SH-SY5Y (cell line): ENCODE measurements at regions not wholly inside any gene's neighbourhood (a gene's known extent, or its start where the extent isn't known, plus 50 kb on each side); places are given as distances from the start of the nearest gene placed in this dataset.

Experiments
- GATA2 ChIP-seq: IDR thresholded peaks from 2 replicates; pipeline ENCODE4 v1.6.1; 2011; ENCODE audit warnings: mild to moderate bottlenecking, low read depth, low read length
- GATA3 ChIP-seq: IDR thresholded peaks from 2 replicates; pipeline ENCODE4 v1.6.1; 2011; ENCODE audit warnings: low read depth, mild to moderate bottlenecking, low read length, moderate library complexity

DNA sequence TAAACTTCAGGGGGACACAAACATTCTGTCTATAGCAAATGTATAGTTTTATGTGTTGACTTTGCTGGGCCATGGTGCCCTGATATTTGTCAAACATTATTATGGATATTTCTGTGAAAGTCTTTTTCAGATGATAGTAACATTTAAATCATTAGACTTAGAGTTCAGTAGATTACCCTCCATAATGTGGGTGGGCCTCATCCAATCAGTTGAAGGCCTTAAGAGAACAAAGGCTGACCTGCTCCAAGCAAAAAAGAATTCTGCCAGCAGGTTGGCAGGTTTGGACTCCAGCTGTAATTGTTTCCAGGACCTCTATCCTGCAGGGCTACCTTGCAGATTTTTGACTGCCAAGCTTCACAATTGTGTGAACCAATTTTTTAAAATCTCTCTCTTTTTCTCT, 1250.9 kb downstream of the ROBO1 start:
- TF ChIP-seq GATA2 (no peak), GATA3 (no peak)
